ENCODE measurements at regions not wholly inside any gene's neighbourhood (a gene's known extent, or its start where the extent isn't known, plus 50 kb on each side); places are given as distances from the start of the nearest gene placed in this dataset.

GRCh38 chr1:209202830-209203532, 380.5 kb upstream of the CAMK1G start:
- no peak for DNase-seq

- no peak for DNase-seq
Observed at GRCh38 chr1:209203533-209203895, 380.0 kb upstream of the CAMK1G start.

- DNase-seq: no peak
Observed at GRCh38 chr1:209205039-209205438, 378.5 kb upstream of the CAMK1G start.

- DNase-seq: no peak
Observed at GRCh38 chr1:209207126-209207700, 376.3 kb upstream of the CAMK1G start.

GRCh38 chr1:209207701-209208286, 375.7 kb upstream of the CAMK1G start:
- peak; percentile 35 for DNase-seq

- no peak for DNase-seq
Observed at GRCh38 chr1:209208648-209209047, 374.9 kb upstream of the CAMK1G start.

- no peak for DNase-seq
Observed at GRCh38 chr1:209213989-209214388, 369.5 kb upstream of the CAMK1G start.

- no peak for DNase-seq
Observed at GRCh38 chr1:209215826-209216225, 367.7 kb upstream of the CAMK1G start.

- no peak for DNase-seq
Observed at GRCh38 chr1:209218113-209218512, 365.4 kb upstream of the CAMK1G start.

- no peak for DNase-seq
Observed at GRCh38 chr1:209218981-209219380, 364.5 kb upstream of the CAMK1G start.

GRCh38 chr1:209219791-209220524, 363.6 kb upstream of the CAMK1G start:
- no peak for DNase-seq

GRCh38 chr1:209222826-209223225, 360.7 kb upstream of the CAMK1G start:
- DNase-seq: no peak

- DNase-seq: no peak
Observed at GRCh38 chr1:209223791-209224190, 359.7 kb upstream of the CAMK1G start.

GRCh38 chr1:209224886-209225285, 358.6 kb upstream of the CAMK1G start:
- no peak for DNase-seq

- no peak for DNase-seq
Observed at GRCh38 chr1:209227171-209227570, 356.3 kb upstream of the CAMK1G start.

- DNase-seq: no peak
Observed at GRCh38 chr1:209227941-209228340, 355.6 kb upstream of the CAMK1G start.

- DNase-seq: no peak
Observed at GRCh38 chr1:209229494-209230061, 353.9 kb upstream of the CAMK1G start.

GRCh38 chr1:209230314-209230713, 353.2 kb upstream of the CAMK1G start:
- DNase-seq: no peak

- DNase-seq: no peak
Observed at GRCh38 chr1:209231476-209232156, 351.9 kb upstream of the CAMK1G start.

GRCh38 chr1:209232197-209232596, 351.3 kb upstream of the CAMK1G start:
- no peak for DNase-seq

- DNase-seq: no peak
Observed at GRCh38 chr1:209232759-209233158, 350.8 kb upstream of the CAMK1G start.

- DNase-seq: no peak
Observed at GRCh38 chr1:209235166-209235565, 348.3 kb upstream of the CAMK1G start.

GRCh38 chr1:209238356-209238755, 345.2 kb upstream of the CAMK1G start:
- DNase-seq: no peak

All from NCI-H510A (cell line).